Superior temporal gyrus (tissue), 1 donor: ENCODE measurements at regions not wholly inside any gene's neighbourhood (a gene's known extent, or its start where the extent isn't known, plus 50 kb on each side); places are given as distances from the start of the nearest gene placed in this dataset.

Experiments used
- DNase-seq: peaks from one replicate; pipeline ENCODE4 v3.0.0-alpha.2; 2016; ENCODE audit errors: extremely low spot score

- no peak for DNase-seq
Observed at GRCh38 chr18:60775978-60776377, 403.4 kb upstream of the MC4R start.

GRCh38 chr18:60784161-60784560 is 411.6 kb upstream of the MC4R start:
- no peak for DNase-seq

GRCh38 chr18:60794802-60795201 is 422.2 kb upstream of the MC4R start:
- no peak for DNase-seq

GRCh38 chr18:60804415-60804814 is 431.8 kb upstream of the MC4R start:
- no peak for DNase-seq

GRCh38 chr18:60809937-60810336 is 437.4 kb upstream of the MC4R start:
- DNase-seq: no peak

- DNase-seq: no peak
Observed at GRCh38 chr18:60812921-60813320, 440.3 kb upstream of the MC4R start.

- DNase-seq: no peak
Observed at GRCh38 chr18:60826346-60826745, 453.8 kb upstream of the MC4R start.

GRCh38 chr18:60831971-60832370 is 459.4 kb upstream of the MC4R start:
- DNase-seq: no peak

GRCh38 chr18:60838677-60839076 is 466.1 kb upstream of the MC4R start:
- no peak for DNase-seq

- DNase-seq: no peak
Observed at GRCh38 chr18:60846396-60846795, 473.8 kb upstream of the MC4R start.

GRCh38 chr18:60847517-60847916 is 474.9 kb upstream of the MC4R start:
- no peak for DNase-seq

- no peak for DNase-seq
Observed at GRCh38 chr18:60861575-60861974, 471.7 kb upstream of the CDH20 start.

GRCh38 chr18:60862988-60863387 is 470.2 kb upstream of the CDH20 start:
- DNase-seq: no peak

GRCh38 chr18:60865801-60866200 is 467.4 kb upstream of the CDH20 start:
- DNase-seq: no peak

- DNase-seq: no peak
Observed at GRCh38 chr18:60870261-60871153, 462.7 kb upstream of the CDH20 start.

GRCh38 chr18:60872434-60872833 is 460.8 kb upstream of the CDH20 start:
- no peak for DNase-seq

- DNase-seq: no peak
Observed at GRCh38 chr18:60873708-60874107, 459.5 kb upstream of the CDH20 start.

GRCh38 chr18:60875957-60876507 is 457.2 kb upstream of the CDH20 start:
- DNase-seq: no peak

GRCh38 chr18:60880184-60880583 is 453.0 kb upstream of the CDH20 start:
- DNase-seq: no peak

GRCh38 chr18:60883587-60883986 is 449.6 kb upstream of the CDH20 start:
- DNase-seq: no peak

- no peak for DNase-seq
Observed at GRCh38 chr18:60888071-60888624, 445.1 kb upstream of the CDH20 start.

GRCh38 chr18:60889442-60889841 is 443.8 kb upstream of the CDH20 start:
- DNase-seq: no peak

- no peak for DNase-seq
Observed at GRCh38 chr18:60891936-60892335, 441.3 kb upstream of the CDH20 start.
